Embryonic facial prominence (tissue), 1 donor: ENCODE measurements at regions not wholly inside any gene's neighbourhood (a gene's known extent, or its start where the extent isn't known, plus 50 kb on each side); places are given as distances from the start of the nearest gene placed in this dataset.

Experiments used
- DNase-seq: peaks from one replicate; pipeline ENCODE4 v3.0.0-alpha.2; 2016; ENCODE audit errors: extremely low spot score

GRCh38 chr10:128646956-128647355, 520.7 kb upstream of the MKI67 start:
- no peak for DNase-seq

- DNase-seq: no peak
These were observed 531.3 kb upstream of the MKI67 start for GRCh38 chr10:128657548-128657947.

GRCh38 chr10:128660726-128661125, 534.5 kb upstream of the MKI67 start:
- DNase-seq: no peak

- no peak for DNase-seq
These were observed 535.4 kb upstream of the MKI67 start for GRCh38 chr10:128661404-128662197.

- no peak for DNase-seq
These were observed 536.3 kb upstream of the MKI67 start for GRCh38 chr10:128662520-128662919.

- DNase-seq: no peak
These were observed 538.5 kb upstream of the MKI67 start for GRCh38 chr10:128664729-128665128.

- no peak for DNase-seq
These were observed 549.2 kb upstream of the MKI67 start for GRCh38 chr10:128675405-128675804.

GRCh38 chr10:128680116-128680515, 553.9 kb upstream of the MKI67 start:
- DNase-seq: no peak

GRCh38 chr10:128684215-128684614, 558.0 kb upstream of the MKI67 start:
- DNase-seq: no peak

- DNase-seq: no peak
These were observed 560.5 kb upstream of the MKI67 start for GRCh38 chr10:128686630-128687278.

- no peak for DNase-seq
These were observed 561.2 kb upstream of the MKI67 start for GRCh38 chr10:128687408-128687807.

- no peak for DNase-seq
These were observed 561.8 kb upstream of the MKI67 start for GRCh38 chr10:128687927-128688549.

GRCh38 chr10:128689667-128690066, 563.4 kb upstream of the MKI67 start:
- no peak for DNase-seq

- no peak for DNase-seq
These were observed 567.4 kb upstream of the MKI67 start for GRCh38 chr10:128693493-128694131.

- DNase-seq: no peak
These were observed 568.1 kb upstream of the MKI67 start for GRCh38 chr10:128694168-128694850.

- DNase-seq: no peak
These were observed 568.9 kb upstream of the MKI67 start for GRCh38 chr10:128694851-128695725.

- no peak for DNase-seq
These were observed 569.7 kb upstream of the MKI67 start for GRCh38 chr10:128695931-128696330.

GRCh38 chr10:128697437-128697836, 571.2 kb upstream of the MKI67 start:
- no peak for DNase-seq

- DNase-seq: no peak
These were observed 575.2 kb upstream of the MKI67 start for GRCh38 chr10:128701381-128701780.

- DNase-seq: no peak
These were observed 575.6 kb upstream of the MKI67 start for GRCh38 chr10:128701837-128702236.

GRCh38 chr10:128704716-128705115, 578.5 kb upstream of the MKI67 start:
- no peak for DNase-seq
